PC-9 (cell line): ENCODE measurements at regions not wholly inside any gene's neighbourhood (a gene's known extent, or its start where the extent isn't known, plus 50 kb on each side); places are given as distances from the start of the nearest gene placed in this dataset.

Experiments used
- BruUV-seq: library from RNA; stranded (reverse); fragments of 400-500 nt; replicated peaks from 2 replicates; lab custom pipeline; 2021; lab: Mats Ljungman, UMichigan
- CTCF ChIA-PET: fragments of 300-600 bp; sonication (Branson Sonifier 250); formaldehyde crosslinking; loops from one replicate; lab custom pipeline; 2022; ENCODE audit warnings: antibody characterized with exemption; lab: Charles Lee
- POLR2A ChIA-PET: fragments of 300-600 bp; sonication (Branson Sonifier 250); formaldehyde crosslinking; loops from one replicate; lab custom pipeline; 2022; ENCODE audit warnings: antibody characterized with exemption; ENCODE audit not compliant: unreplicated experiment; lab: Charles Lee
- DNase-seq, 2 experiments: peaks; one replicate each; pipeline versions ENCODE4 v3.0.0 to v3.0.0-alpha.2; 2015 to 2022; ENCODE audit warnings: mixed read lengths in 1 of 2
- H2AFZ ChIP-seq: fragments of 200-600 bp; sonication (generic); 2 replicates; pipeline ENCODE4 v1.8.1; 2017; ENCODE audit warnings: antibody characterized with exemption
- H3F3A ChIP-seq: fragments of 200-600 bp; sonication (generic); 2 replicates; pipeline ENCODE4 v1.8.1; 2017; ENCODE audit warnings: antibody characterized with exemption, mild to moderate bottlenecking, low read depth; ENCODE audit not compliant: insufficient read depth
- H3K27ac ChIP-seq: fragments of 200-600 bp; sonication (generic); 2 replicates; pipeline ENCODE4 v1.6.1; 2016; ENCODE audit warnings: mixed run types
- H3K27me3 ChIP-seq: fragments of 200-600 bp; sonication (generic); 2 replicates; pipeline ENCODE4 v1.6.1; 2016; ENCODE audit warnings: low read depth, mixed run types; ENCODE audit not compliant: insufficient read depth
- H3K36me3 ChIP-seq: fragments of 200-600 bp; sonication (generic); 2 replicates; pipeline ENCODE4 v1.6.1; 2016; ENCODE audit warnings: low read depth, mixed run types
- H3K4me1 ChIP-seq: fragments of 200-600 bp; sonication (generic); replicated peaks from 2 replicates; pipeline ENCODE4 v1.6.1; 2016; ENCODE audit warnings: mixed run types; ENCODE audit not compliant: insufficient read depth
- H3K4me2 ChIP-seq: fragments of 200-600 bp; sonication (generic); 2 replicates; pipeline ENCODE4 v1.6.1; 2017; ENCODE audit warnings: mixed run types
- H3K4me3 ChIP-seq: fragments of 200-600 bp; sonication (generic); 2 replicates; pipeline ENCODE4 v1.6.1; 2016; ENCODE audit warnings: mixed run types
- H3K79me2 ChIP-seq: fragments of 200-600 bp; sonication (generic); 2 replicates; pipeline ENCODE4 v1.6.1; 2017; ENCODE audit warnings: low read depth, mixed run types
- H3K9me2 ChIP-seq: fragments of 200-600 bp; sonication (generic); 2 replicates; pipeline ENCODE4 v1.8.1; 2017; ENCODE audit warnings: mild to moderate bottlenecking; ENCODE audit not compliant: insufficient read depth
- H3K9me3 ChIP-seq: fragments of 200-600 bp; sonication (generic); 2 replicates; pipeline ENCODE4 v1.8.1; 2016; ENCODE audit warnings: low read depth; ENCODE audit not compliant: insufficient read depth
- H4K20me1 ChIP-seq: fragments of 200-600 bp; sonication (generic); 2 replicates; pipeline ENCODE4 v1.8.1; 2017; ENCODE audit not compliant: insufficient read depth
- EZH2 ChIP-seq: fragments of 200-600 bp; sonication (generic); IDR thresholded peaks from 2 replicates; pipeline ENCODE4 v1.8.0; 2017; ENCODE audit warnings: antibody characterized with exemption, low read depth
- intact Hi-C: fragments of 100-400 bp; cut with micrococcal nuclease; formaldehyde crosslinking; loops from one replicate; pipeline ENCODE4 v1.10.0; 2022; ENCODE audit not compliant: unreplicated experiment
- TF ChIP-seq, protein P1 (sequence below): fragments of 200-600 bp; sonication (generic); conservative IDR thresholded peaks from 2 replicates; pipeline ENCODE4 v1.6.1; 2017; ENCODE audit warnings: mixed run types, antibody characterized with exemption, mild to moderate bottlenecking, moderate library complexity

GRCh38 chr16:5575121-5575520 lies 477.5 kb upstream of the EEF2KMT start:
- no peak for DNase-seq
- TF ChIP-seq EZH2 = no peak
- TF ChIP-seq, protein P1, sequence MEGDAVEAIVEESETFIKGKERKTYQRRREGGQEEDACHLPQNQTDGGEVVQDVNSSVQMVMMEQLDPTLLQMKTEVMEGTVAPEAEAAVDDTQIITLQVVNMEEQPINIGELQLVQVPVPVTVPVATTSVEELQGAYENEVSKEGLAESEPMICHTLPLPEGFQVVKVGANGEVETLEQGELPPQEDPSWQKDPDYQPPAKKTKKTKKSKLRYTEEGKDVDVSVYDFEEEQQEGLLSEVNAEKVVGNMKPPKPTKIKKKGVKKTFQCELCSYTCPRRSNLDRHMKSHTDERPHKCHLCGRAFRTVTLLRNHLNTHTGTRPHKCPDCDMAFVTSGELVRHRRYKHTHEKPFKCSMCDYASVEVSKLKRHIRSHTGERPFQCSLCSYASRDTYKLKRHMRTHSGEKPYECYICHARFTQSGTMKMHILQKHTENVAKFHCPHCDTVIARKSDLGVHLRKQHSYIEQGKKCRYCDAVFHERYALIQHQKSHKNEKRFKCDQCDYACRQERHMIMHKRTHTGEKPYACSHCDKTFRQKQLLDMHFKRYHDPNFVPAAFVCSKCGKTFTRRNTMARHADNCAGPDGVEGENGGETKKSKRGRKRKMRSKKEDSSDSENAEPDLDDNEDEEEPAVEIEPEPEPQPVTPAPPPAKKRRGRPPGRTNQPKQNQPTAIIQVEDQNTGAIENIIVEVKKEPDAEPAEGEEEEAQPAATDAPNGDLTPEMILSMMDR = no peak
- intact Hi-C loops = no loop called here
- Histone ChIP-seq H2AFZ (no peak overlapping the region), H3F3A (no peaks in the 10 kb centered on the region), H3K9me3 (no peaks in the 10 kb centered on the region), H4K20me1 (no peaks in the 10 kb centered on the region), H3K4me2 (no peak overlapping the region), H3K27ac (no peak overlapping the region), H3K27me3 (peaks cover 71% of the 10 kb centered on the region), H3K4me1 (no peaks in the 10 kb centered on the region), H3K79me2 (no peaks in the 10 kb centered on the region), H3K36me3 (no peaks in the 10 kb centered on the region), H3K4me3 (no peak overlapping the region), H3K9me2 (no peaks in the 10 kb centered on the region)
- BruUV-seq = no TSS peak
- ChIA-PET CTCF (no interaction called here), POLR2A (no interaction called here)

- intact Hi-C loops = no loop called here
- H3K36me3 ChIP-seq = no peaks in the 10 kb centered on the region
- no peak overlapping the region for H3K4me3 ChIP-seq
- TF ChIP-seq, protein P1 = no peak
- ChIA-PET CTCF (no interaction called here), POLR2A (no interaction called here)
- no peaks in the 10 kb centered on the region for H3F3A ChIP-seq
- H3K27me3 ChIP-seq = peaks cover 56% of the 10 kb centered on the region
- no peak for DNase-seq
- no peaks in the 10 kb centered on the region for H3K79me2 ChIP-seq
- H3K4me1 ChIP-seq = no peaks in the 10 kb centered on the region
- no peak overlapping the region for H3K4me2 ChIP-seq
- H3K9me3 ChIP-seq = no peaks in the 10 kb centered on the region
- no peaks in the 10 kb centered on the region for H4K20me1 ChIP-seq
- no peak overlapping the region for H3K27ac ChIP-seq
- H3K9me2 ChIP-seq = no peaks in the 10 kb centered on the region
- no TSS peak for BruUV-seq
- H2AFZ ChIP-seq = no peak overlapping the region
Measured at GRCh38 chr16:5572056-5572455, 474.5 kb upstream of the EEF2KMT start.

DNA sequence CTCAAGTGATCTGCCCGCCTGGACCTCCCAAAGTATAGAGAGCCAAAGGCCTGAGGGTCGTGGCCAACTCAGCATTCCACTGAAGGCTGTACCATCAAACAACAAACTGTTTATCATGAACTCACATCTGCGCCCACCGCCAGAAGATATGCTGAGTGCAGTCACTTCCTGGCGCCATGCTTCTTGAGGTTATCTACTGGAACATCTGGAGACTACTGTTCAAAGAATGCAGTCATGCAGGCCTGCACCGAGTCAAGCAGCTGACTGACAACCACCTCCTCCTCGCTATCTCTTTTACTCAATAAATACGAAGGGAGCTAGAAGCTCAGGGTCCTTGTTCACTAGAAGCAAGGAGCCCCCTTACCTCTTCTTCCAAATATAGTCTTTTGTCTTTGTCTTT lies 473.9 kb upstream of the EEF2KMT start:
- Histone ChIP-seq H3K4me2 (no peak overlapping the region), H3K36me3 (no peaks in the 10 kb centered on the region), H4K20me1 (no peaks in the 10 kb centered on the region), H3K9me2 (no peaks in the 10 kb centered on the region), H3K27me3 (peaks cover 55% of the 10 kb centered on the region), H3F3A (no peaks in the 10 kb centered on the region), H3K4me3 (no peak overlapping the region), H2AFZ (no peak overlapping the region), H3K9me3 (no peaks in the 10 kb centered on the region), H3K4me1 (no peaks in the 10 kb centered on the region), H3K79me2 (no peaks in the 10 kb centered on the region), H3K27ac (no peak overlapping the region)
- ChIA-PET CTCF (no interaction called here), POLR2A (no interaction called here)
- TF ChIP-seq, protein P1 = no peak
- no peak for TF ChIP-seq EZH2
- intact Hi-C loops = no loop called here
- BruUV-seq = no TSS peak
- no peak for DNase-seq
